GM12872 (cell line): ENCODE measurements at regions not wholly inside any gene's neighbourhood (a gene's known extent, or its start where the extent isn't known, plus 50 kb on each side); places are given as distances from the start of the nearest gene placed in this dataset.

Experiments used
- CTCF ChIP-seq: IDR thresholded peaks from 3 replicates; pipeline ENCODE4 v1.5.1; 2011; ENCODE audit warnings: low read depth, mild to moderate bottlenecking, low read length, moderate library complexity; ENCODE audit not compliant: insufficient read depth

GRCh38 chr5:13529300-13529699 lies 415.2 kb downstream of the DNAH5 start:
- no peak for TF ChIP-seq CTCF

- no peak for TF ChIP-seq CTCF
These were observed 419.6 kb downstream of the DNAH5 start for GRCh38 chr5:13524936-13525335.

DNA sequence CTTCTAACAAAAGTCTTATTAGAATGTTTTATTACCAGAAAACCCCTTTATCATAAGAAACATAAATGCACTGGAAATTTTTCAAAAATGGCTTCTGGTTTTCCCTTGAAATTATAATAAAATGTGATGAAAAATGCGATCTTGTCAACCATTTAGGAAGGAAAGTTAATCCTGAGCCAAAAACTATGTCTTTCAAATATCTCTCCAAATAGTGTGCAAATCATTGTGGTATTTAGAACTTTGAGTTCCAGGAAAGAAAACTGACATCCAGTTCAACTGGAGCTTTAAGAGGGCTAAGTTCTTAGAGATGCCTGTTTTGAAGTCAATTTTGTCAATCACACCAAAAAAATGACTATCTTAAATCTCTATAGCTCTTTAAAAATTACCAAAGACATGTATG lies 425.4 kb downstream of the DNAH5 start:
- no peak for TF ChIP-seq CTCF

- no peak for TF ChIP-seq CTCF
These were observed 428.3 kb downstream of the DNAH5 start for GRCh38 chr5:13516195-13516594.

GRCh38 chr5:13511442-13511841 lies 433.0 kb downstream of the DNAH5 start:
- TF ChIP-seq CTCF, result no peak

DNA sequence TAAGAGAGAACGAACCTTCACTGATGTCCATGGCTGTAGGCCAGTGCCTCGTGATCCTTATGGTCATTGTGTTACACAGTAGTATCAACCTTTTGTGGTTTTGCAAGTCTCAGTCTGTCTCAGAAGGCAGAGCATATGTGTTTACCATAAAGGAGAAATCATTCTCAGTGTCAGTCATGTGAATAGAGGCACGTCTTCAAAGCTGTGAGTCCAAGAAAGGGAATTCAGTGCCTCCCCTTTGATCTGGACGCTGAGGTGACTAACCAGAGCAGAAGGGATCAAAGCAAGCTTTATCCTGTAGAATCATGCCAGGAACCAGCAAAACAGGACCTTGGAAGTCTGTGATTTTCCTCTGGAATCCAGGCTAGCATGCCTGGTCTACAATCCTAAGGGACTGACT lies 433.9 kb downstream of the DNAH5 start:
- no peak for TF ChIP-seq CTCF

- no peak for TF ChIP-seq CTCF
These were observed 435.9 kb downstream of the DNAH5 start for GRCh38 chr5:13508559-13508958.

GRCh38 chr5:13505326-13505725 lies 439.2 kb downstream of the DNAH5 start:
- TF ChIP-seq CTCF, result no peak
